Activated naive CD4-positive, alpha-beta T cell treated with anti-CD3 and anti-CD28 coated beads, Interleukin-2, amount 50 U/mL, for 24 hours (primary cell): ENCODE measurements at regions not wholly inside any gene's neighbourhood (a gene's known extent, or its start where the extent isn't known, plus 50 kb on each side); places are given as distances from the start of the nearest gene placed in this dataset.
"Not testable (repeated sequence)": the region's sequence is repeated elsewhere in the genome, so short reads cannot be mapped to it uniquely, and the experiment has no call there.

ENCODE experiments used
- H3K27ac Mint-ChIP-seq: one replicate; pipeline ENCODE4 v1.8.0; 2021; ENCODE audit warnings: mild to moderate bottlenecking, mixed read lengths
- H3K27me3 Mint-ChIP-seq: one replicate; pipeline ENCODE4 v1.8.0; 2021; ENCODE audit warnings: mixed read lengths
- H3K36me3 Mint-ChIP-seq: one replicate; pipeline ENCODE4 v1.8.0; 2021; ENCODE audit warnings: mixed read lengths
- H3K4me1 Mint-ChIP-seq: one replicate; pipeline ENCODE4 v1.8.0; 2021; ENCODE audit warnings: mixed read lengths
- H3K4me3 Mint-ChIP-seq: one replicate; pipeline ENCODE4 v1.8.0; 2021; ENCODE audit warnings: mild to moderate bottlenecking, mixed read lengths
- H3K9me3 Mint-ChIP-seq: one replicate; pipeline ENCODE4 v1.8.0; 2021; ENCODE audit warnings: mixed read lengths

DNA sequence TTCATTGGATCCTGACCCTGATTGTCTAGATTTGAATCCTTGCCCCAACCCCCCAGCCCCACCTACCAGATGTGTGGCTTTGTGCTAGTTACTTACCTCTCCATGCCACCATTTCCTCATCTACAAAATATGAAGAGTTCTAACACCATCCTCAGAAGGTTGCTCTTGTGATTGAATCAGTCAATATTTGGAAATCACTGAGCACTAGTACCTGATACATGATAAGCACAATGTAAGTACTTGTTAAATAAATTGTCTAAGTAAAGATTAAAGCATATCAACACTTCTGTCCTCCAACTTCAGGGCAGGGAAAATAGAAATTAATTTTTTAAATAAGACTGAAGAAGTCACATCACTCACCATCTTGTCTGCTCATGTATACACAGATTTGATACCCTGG, 249.6 kb upstream of the KLF3 start:
- Mint-ChIP-seq H3K4me1 (peaks cover 27% of the 10 kb centered on the region), H3K36me3 (peaks cover 2% of the 10 kb centered on the region), H3K27me3 (no peaks in the 10 kb centered on the region), H3K9me3 (no peaks in the 10 kb centered on the region), H3K27ac (no peak overlapping the region), H3K4me3 (no peak overlapping the region)

DNA sequence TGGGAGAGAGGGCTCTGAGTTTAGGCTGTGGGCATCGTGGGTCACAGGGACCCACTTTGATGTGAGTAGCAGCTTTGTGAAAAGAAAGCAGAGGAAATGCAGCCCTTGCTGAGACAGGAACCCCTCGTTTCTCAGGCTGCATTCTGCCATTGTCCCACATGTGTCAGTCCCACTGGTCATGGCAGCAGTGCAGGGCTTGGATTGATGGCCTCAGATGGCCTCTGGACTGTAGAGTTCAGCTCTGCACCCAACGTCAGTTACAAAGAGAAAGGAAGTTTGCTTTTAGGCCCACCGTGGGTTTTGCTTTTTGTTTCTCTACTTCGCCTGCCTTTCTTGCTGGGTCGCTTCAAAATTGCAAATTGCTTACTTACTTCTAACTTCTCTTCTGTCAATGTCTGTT, 248.3 kb upstream of the KLF3 start:
- no peak overlapping the region for H3K27ac Mint-ChIP-seq
- H3K9me3 Mint-ChIP-seq = peaks cover 5% of the 10 kb centered on the region
- H3K27me3 Mint-ChIP-seq = no peaks in the 10 kb centered on the region
- peaks cover 27% of the 10 kb centered on the region for H3K4me1 Mint-ChIP-seq
- H3K4me3 Mint-ChIP-seq = no peak overlapping the region
- peaks cover 8% of the 10 kb centered on the region for H3K36me3 Mint-ChIP-seq

GRCh38 chr4:38416450-38417014, 247.5 kb upstream of the KLF3 start:
- no peak overlapping the region for H3K27ac Mint-ChIP-seq
- no peaks in the 10 kb centered on the region for H3K27me3 Mint-ChIP-seq
- peaks cover 5% of the 10 kb centered on the region for H3K9me3 Mint-ChIP-seq
- peaks cover 8% of the 10 kb centered on the region for H3K36me3 Mint-ChIP-seq
- peaks cover 27% of the 10 kb centered on the region for H3K4me1 Mint-ChIP-seq
- H3K4me3 Mint-ChIP-seq = no peak overlapping the region

DNA sequence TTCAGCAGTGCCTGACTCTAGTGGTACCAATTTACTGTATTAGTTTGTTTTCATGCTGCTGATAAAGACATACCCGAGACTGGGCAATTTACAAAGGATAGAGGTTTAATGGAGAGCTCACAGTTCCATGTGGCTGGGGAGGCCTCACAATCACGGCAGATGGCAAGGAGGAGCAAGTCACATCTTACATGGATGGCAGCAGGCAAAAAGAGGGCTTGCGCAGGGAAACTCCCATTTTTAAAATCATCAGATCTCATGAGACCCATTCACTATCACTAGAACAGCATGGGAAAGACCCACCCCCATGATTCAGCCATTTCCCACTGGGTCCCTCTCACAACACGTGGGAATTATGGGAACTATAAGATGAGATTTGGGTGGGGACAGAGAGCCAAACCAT, 243.7 kb upstream of the KLF3 start:
- not testable (repeated sequence) for H3K27ac Mint-ChIP-seq, H3K27me3 Mint-ChIP-seq, H3K4me3 Mint-ChIP-seq, H3K9me3 Mint-ChIP-seq, H3K36me3 Mint-ChIP-seq
- H3K4me1 Mint-ChIP-seq = peaks cover 17% of the 10 kb centered on the region

GRCh38 chr4:38422850-38423249, 241.1 kb upstream of the KLF3 start:
- Mint-ChIP-seq H3K4me3 (no peak overlapping the region), H3K9me3 (peaks cover 5% of the 10 kb centered on the region), H3K4me1 (peaks cover 9% of the 10 kb centered on the region), H3K27ac (no peak overlapping the region), H3K27me3 (no peaks in the 10 kb centered on the region), H3K36me3 (peaks cover 8% of the 10 kb centered on the region)

- H3K36me3 Mint-ChIP-seq = peaks cover 6% of the 10 kb centered on the region
- H3K4me3 Mint-ChIP-seq = no peak overlapping the region
- no peaks in the 10 kb centered on the region for H3K27me3 Mint-ChIP-seq
- H3K9me3 Mint-ChIP-seq = peaks cover 5% of the 10 kb centered on the region
- no peak overlapping the region for H3K27ac Mint-ChIP-seq
- peaks cover 9% of the 10 kb centered on the region for H3K4me1 Mint-ChIP-seq
These were observed 239.7 kb upstream of the KLF3 start for GRCh38 chr4:38424151-38424871.

- Mint-ChIP-seq H3K4me1 (peaks cover 9% of the 10 kb centered on the region), H3K36me3 (no peaks in the 10 kb centered on the region), H3K4me3 (no peak overlapping the region), H3K27me3 (no peaks in the 10 kb centered on the region), H3K27ac (no peak overlapping the region), H3K9me3 (no peaks in the 10 kb centered on the region)
These were observed 237.5 kb upstream of the KLF3 start for GRCh38 chr4:38426532-38426931.

DNA sequence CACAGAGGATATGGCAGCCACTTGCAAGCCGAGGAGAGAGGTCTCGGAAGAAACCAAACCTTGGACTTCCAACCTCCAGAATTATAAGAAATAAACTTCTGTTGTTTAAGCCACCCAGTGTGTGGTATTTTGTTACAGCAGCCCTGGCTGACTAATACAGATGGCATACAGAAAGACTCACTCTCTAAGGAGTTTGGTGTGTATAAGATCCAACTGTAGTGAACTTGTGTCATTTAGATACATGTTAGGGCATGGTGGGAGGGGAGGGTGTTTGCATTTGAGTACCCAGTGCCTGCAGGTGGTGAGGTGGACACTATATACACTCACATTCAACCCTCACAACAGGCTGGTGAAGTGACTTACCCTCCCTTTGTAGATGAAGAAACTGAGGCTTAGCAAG, 233.2 kb upstream of the KLF3 start:
- no peak overlapping the region for H3K27ac Mint-ChIP-seq
- H3K36me3 Mint-ChIP-seq = peaks cover 3% of the 10 kb centered on the region
- no peaks in the 10 kb centered on the region for H3K27me3 Mint-ChIP-seq
- H3K9me3 Mint-ChIP-seq = peaks cover 14% of the 10 kb centered on the region
- no peaks in the 10 kb centered on the region for H3K4me1 Mint-ChIP-seq
- no peak overlapping the region for H3K4me3 Mint-ChIP-seq

- Mint-ChIP-seq H3K4me1 (peaks cover 4% of the 10 kb centered on the region), H3K27me3 (no peaks in the 10 kb centered on the region), H3K36me3 (peaks cover 8% of the 10 kb centered on the region), H3K4me3 (no peak overlapping the region), H3K9me3 (peaks cover 6% of the 10 kb centered on the region), H3K27ac (no peak overlapping the region)
These were observed 221.8 kb upstream of the KLF3 start for GRCh38 chr4:38442073-38442788.

DNA sequence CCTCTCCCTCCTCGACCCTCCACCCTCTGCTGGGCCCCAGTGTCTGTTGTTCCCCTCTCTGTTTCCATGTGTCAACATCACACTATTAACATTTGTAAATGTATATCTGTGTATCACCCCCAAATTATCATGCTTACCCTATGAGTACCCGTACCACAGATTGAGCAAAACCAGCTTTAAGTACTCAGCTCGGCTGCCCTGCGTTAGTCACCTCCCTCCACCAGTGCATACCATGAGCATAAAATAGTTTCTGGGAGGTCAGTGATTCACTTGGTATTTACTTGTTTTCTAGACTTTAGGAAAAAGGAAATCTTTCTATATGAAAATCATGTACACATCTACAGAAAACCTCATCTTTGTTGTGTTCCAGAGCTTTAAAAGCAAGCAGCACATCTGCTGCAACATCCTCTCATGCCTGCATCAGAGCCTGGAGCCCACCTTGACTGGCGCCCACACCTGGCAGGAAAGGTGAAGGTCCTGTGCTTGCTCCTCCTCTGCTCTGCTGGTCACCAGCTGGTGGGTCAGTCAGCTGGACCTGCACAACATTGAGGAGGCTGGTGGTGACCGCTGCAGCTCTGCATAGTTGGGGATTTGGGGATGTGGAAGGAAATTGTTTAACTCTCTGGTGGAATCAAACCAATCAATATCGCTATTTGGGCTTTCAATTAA, 214.4 kb upstream of the KLF3 start:
- no peak overlapping the region for H3K4me3 Mint-ChIP-seq
- peaks cover 2% of the 10 kb centered on the region for H3K36me3 Mint-ChIP-seq
- no peaks in the 10 kb centered on the region for H3K9me3 Mint-ChIP-seq
- no peaks in the 10 kb centered on the region for H3K27me3 Mint-ChIP-seq
- no peak overlapping the region for H3K27ac Mint-ChIP-seq
- H3K4me1 Mint-ChIP-seq = peaks cover 39% of the 10 kb centered on the region

- Mint-ChIP-seq H3K4me3 (no peak overlapping the region), H3K36me3 (peaks cover 2% of the 10 kb centered on the region), H3K4me1 (peaks cover 58% of the 10 kb centered on the region), H3K9me3 (no peaks in the 10 kb centered on the region), H3K27ac (no peak overlapping the region), H3K27me3 (no peaks in the 10 kb centered on the region)
These were observed 212.0 kb upstream of the KLF3 start for GRCh38 chr4:38452009-38452408.

DNA sequence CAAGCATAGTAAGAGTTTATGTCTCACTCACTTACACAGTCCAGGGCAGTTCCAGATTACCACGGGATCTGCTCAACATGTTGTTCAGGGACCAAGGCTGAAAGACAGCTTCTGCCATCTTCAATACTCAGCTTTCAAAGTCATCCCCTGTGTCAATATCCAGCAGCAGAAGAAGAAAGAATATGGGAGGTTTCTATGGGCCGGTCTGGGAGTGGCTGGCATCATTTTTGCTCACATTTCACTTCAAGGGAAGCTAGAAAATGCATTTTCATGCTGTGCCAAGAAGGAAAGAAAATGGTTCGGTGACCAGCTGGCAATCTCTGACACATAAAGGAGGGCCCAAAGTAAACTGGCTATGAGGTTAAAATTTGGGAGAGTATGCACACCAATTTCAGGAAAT, 211.5 kb upstream of the KLF3 start:
- Mint-ChIP-seq H3K4me1 (peaks cover 60% of the 10 kb centered on the region), H3K4me3 (no peak overlapping the region), H3K27ac (no peak overlapping the region)

GRCh38 chr4:38453253-38453881, 210.6 kb upstream of the KLF3 start:
- Mint-ChIP-seq H3K36me3 (peaks cover 2% of the 10 kb centered on the region), H3K27ac (peak overlapping the region; percentile 13), H3K27me3 (no peaks in the 10 kb centered on the region), H3K4me3 (no peak overlapping the region), H3K4me1 (peaks cover 60% of the 10 kb centered on the region), H3K9me3 (no peaks in the 10 kb centered on the region)

More for the DNA sequence above, 211.5 kb upstream of the KLF3 start:
- Mint-ChIP-seq H3K36me3 (peaks cover 2% of the 10 kb centered on the region), H3K9me3 (no peaks in the 10 kb centered on the region), H3K27me3 (no peaks in the 10 kb centered on the region)

DNA sequence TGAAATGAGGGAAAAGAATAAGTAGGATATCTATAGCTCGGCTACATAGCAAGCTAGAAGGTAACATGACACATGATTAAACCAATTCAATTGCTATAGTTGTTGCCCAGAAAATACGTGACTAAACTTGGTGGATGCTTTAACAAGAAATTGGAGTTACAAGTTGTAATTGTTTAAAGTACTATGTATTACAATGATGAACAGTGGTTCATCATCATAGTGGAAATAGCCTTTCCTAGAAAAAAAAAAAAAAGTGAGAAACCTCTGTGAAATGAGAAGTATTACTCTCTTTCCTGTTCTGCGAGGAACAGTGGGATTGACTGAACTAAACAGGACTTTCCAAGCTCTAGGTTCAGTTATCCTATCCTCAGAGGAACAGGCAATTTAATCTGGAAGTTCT, 209.7 kb upstream of the KLF3 start:
- Mint-ChIP-seq H3K36me3 (peaks cover 2% of the 10 kb centered on the region), H3K9me3 (no peaks in the 10 kb centered on the region), H3K27ac (no peak overlapping the region), H3K27me3 (no peaks in the 10 kb centered on the region), H3K4me3 (no peak overlapping the region), H3K4me1 (peaks cover 59% of the 10 kb centered on the region)

GRCh38 chr4:38455092-38455862, 208.7 kb upstream of the KLF3 start:
- Mint-ChIP-seq H3K4me3 (peak overlapping the region; percentile 23), H3K4me1 (peaks cover 53% of the 10 kb centered on the region), H3K27me3 (no peaks in the 10 kb centered on the region), H3K36me3 (no peaks in the 10 kb centered on the region), H3K27ac (peak overlapping the region; percentile 43), H3K9me3 (no peaks in the 10 kb centered on the region)
